Type B pancreatic cell (in vitro differentiated cells): ENCODE measurements at regions not wholly inside any gene's neighbourhood (a gene's known extent, or its start where the extent isn't known, plus 50 kb on each side); places are given as distances from the start of the nearest gene placed in this dataset.

Source experiments
- DNase-seq: peaks from one replicate; pipeline ENCODE4 v3.0.0; 2021; ENCODE audit warnings: mixed read lengths; ENCODE audit not compliant: unreplicated experiment; ENCODE audit errors: extremely low spot score
- H3K27ac Mint-ChIP-seq: 2 replicates; pipeline ENCODE4 v1.8.0; 2021; ENCODE audit warnings: mild to moderate bottlenecking, mixed read lengths
- H3K27me3 Mint-ChIP-seq: 2 replicates; pipeline ENCODE4 v1.8.0; 2021; ENCODE audit warnings: mixed read lengths
- H3K36me3 Mint-ChIP-seq: 2 replicates; pipeline ENCODE4 v1.8.0; 2021; ENCODE audit warnings: mixed read lengths
- H3K4me1 Mint-ChIP-seq: one replicate; pipeline ENCODE4 v1.8.0; 2021; ENCODE audit warnings: mixed read lengths; ENCODE audit not compliant: unreplicated experiment
- H3K4me3 Mint-ChIP-seq: 2 replicates; pipeline ENCODE4 v1.8.0; 2021; ENCODE audit warnings: mild to moderate bottlenecking, mixed read lengths
- H3K9me3 Mint-ChIP-seq: 2 replicates; pipeline ENCODE4 v1.8.0; 2021; ENCODE audit warnings: mixed read lengths
- CTCF ChIP-seq: fragments of 200-600 bp; sonication (generic); conservative IDR thresholded peaks from 2 replicates; pipeline ENCODE4 v1.5.0; 2021; ENCODE audit warnings: antibody characterized with exemption, mild to moderate bottlenecking

GRCh38 chr2:78780256-78780655 lies 245.2 kb upstream of the REG3G start:
- no peaks in the 10 kb centered on the region for H3K36me3 Mint-ChIP-seq
- peak overlapping the region; percentile 33 for H3K4me3 Mint-ChIP-seq
- H3K27ac Mint-ChIP-seq: no peak overlapping the region
- H3K4me1 Mint-ChIP-seq: peaks cover 15% of the 10 kb centered on the region
- H3K27me3 Mint-ChIP-seq: no peaks in the 10 kb centered on the region
- no peak for DNase-seq
- no peak for TF ChIP-seq CTCF
- no peaks in the 10 kb centered on the region for H3K9me3 Mint-ChIP-seq

- no peaks in the 10 kb centered on the region for H3K36me3 Mint-ChIP-seq
- no peak for TF ChIP-seq CTCF
- no peaks in the 10 kb centered on the region for H3K27me3 Mint-ChIP-seq
- H3K27ac Mint-ChIP-seq: no peak overlapping the region
- DNase-seq: no peak
- no peak overlapping the region for H3K4me3 Mint-ChIP-seq
- H3K4me1 Mint-ChIP-seq: peaks cover 15% of the 10 kb centered on the region
- no peaks in the 10 kb centered on the region for H3K9me3 Mint-ChIP-seq
Observed at GRCh38 chr2:78780864-78781583, 244.5 kb upstream of the REG3G start.

- H3K9me3 Mint-ChIP-seq: no peaks in the 10 kb centered on the region
- no peak overlapping the region for H3K4me3 Mint-ChIP-seq
- no peaks in the 10 kb centered on the region for H3K27me3 Mint-ChIP-seq
- peak; percentile 53 for TF ChIP-seq CTCF
- H3K36me3 Mint-ChIP-seq: no peaks in the 10 kb centered on the region
- peaks cover 15% of the 10 kb centered on the region for H3K4me1 Mint-ChIP-seq
- H3K27ac Mint-ChIP-seq: no peak overlapping the region
- no peak for DNase-seq
Observed at GRCh38 chr2:78782196-78782595, 243.3 kb upstream of the REG3G start.

- no peaks in the 10 kb centered on the region for H3K27me3 Mint-ChIP-seq
- no peaks in the 10 kb centered on the region for H3K36me3 Mint-ChIP-seq
- TF ChIP-seq CTCF: no peak
- H3K9me3 Mint-ChIP-seq: no peaks in the 10 kb centered on the region
- H3K4me1 Mint-ChIP-seq: peaks cover 14% of the 10 kb centered on the region
- no peak overlapping the region for H3K4me3 Mint-ChIP-seq
- no peak for DNase-seq
- H3K27ac Mint-ChIP-seq: peak overlapping the region; percentile 38
Observed at GRCh38 chr2:78811955-78812610, 213.4 kb upstream of the REG3G start.

GRCh38 chr2:78814331-78814986 lies 211.0 kb upstream of the REG3G start:
- Mint-ChIP-seq H3K4me1 (peaks cover 14% of the 10 kb centered on the region), H3K27ac (peak overlapping the region; percentile 82), H3K36me3 (no peaks in the 10 kb centered on the region), H3K4me3 (peak overlapping the region; percentile 34), H3K9me3 (no peaks in the 10 kb centered on the region), H3K27me3 (no peaks in the 10 kb centered on the region)
- no peak for DNase-seq
- no peak for TF ChIP-seq CTCF
